C4-2B (cell line): ENCODE measurements at regions not wholly inside any gene's neighbourhood (a gene's known extent, or its start where the extent isn't known, plus 50 kb on each side); places are given as distances from the start of the nearest gene placed in this dataset.

ENCODE experiments used
- CTCF ChIP-seq: fragments of 450-650 bp; conservative IDR thresholded peaks from 2 replicates; pipeline ENCODE4 v1.5.1; 2017; ENCODE audit warnings: mild to moderate bottlenecking
- ZFX ChIP-seq: fragments of 450-650 bp; IDR thresholded peaks from 2 replicates; pipeline ENCODE4 v1.6.1; 2017

GRCh38 chr1:177798614-177799013, 171.2 kb downstream of the SEC16B start:
- TF ChIP-seq CTCF = no peak
- no peak for TF ChIP-seq ZFX
